ENCODE measurements at regions not wholly inside any gene's neighbourhood (a gene's known extent, or its start where the extent isn't known, plus 50 kb on each side); places are given as distances from the start of the nearest gene placed in this dataset.

- Histone ChIP-seq H3F3A (ENCODE audit: insufficient read depth) (no peaks in the 10 kb centered on the region), H3K36me3 (ENCODE audit: low read length) (no peaks in the 10 kb centered on the region), H3K79me2 (ENCODE audit: insufficient read depth, low read length) (no peaks in the 10 kb centered on the region), H3K9me3 (ENCODE audit: insufficient read depth, low read length) (peaks cover 5% of the 10 kb centered on the region; the same call in 1 of the 2 replicates), H3K9me2 (replicated peaks; ENCODE audit: insufficient read depth, low read length) (0 out of 2 replicates have a peak, but pooled peaks cover 7% of the 10 kb centered on the region), H3K27me3 (ENCODE audit: low read length) (no peaks in the 10 kb centered on the region), H3K27ac (ENCODE audit: low read depth, low read length) (no peak overlapping the region), H3K4me3 (ENCODE audit: insufficient read depth, low read length, poor library complexity, severe bottlenecking) (no peak overlapping the region), H3K4me2 (ENCODE audit: low read depth, low read length, poor library complexity, severe bottlenecking) (no peak overlapping the region), H4K20me1 (ENCODE audit: low read depth, low read length) (no peaks in the 10 kb centered on the region), H2AFZ (ENCODE audit: low read depth, low read length, severe bottlenecking) (no peak overlapping the region), H3K9ac (ENCODE audit: low read length) (no peak overlapping the region)
- TF ChIP-seq EZH2phosphoT487 (conservative IDR thresholded peaks at IDR 0.05; ENCODE audit: low read length), result no peak
- TF ChIP-seq, protein P1, sequence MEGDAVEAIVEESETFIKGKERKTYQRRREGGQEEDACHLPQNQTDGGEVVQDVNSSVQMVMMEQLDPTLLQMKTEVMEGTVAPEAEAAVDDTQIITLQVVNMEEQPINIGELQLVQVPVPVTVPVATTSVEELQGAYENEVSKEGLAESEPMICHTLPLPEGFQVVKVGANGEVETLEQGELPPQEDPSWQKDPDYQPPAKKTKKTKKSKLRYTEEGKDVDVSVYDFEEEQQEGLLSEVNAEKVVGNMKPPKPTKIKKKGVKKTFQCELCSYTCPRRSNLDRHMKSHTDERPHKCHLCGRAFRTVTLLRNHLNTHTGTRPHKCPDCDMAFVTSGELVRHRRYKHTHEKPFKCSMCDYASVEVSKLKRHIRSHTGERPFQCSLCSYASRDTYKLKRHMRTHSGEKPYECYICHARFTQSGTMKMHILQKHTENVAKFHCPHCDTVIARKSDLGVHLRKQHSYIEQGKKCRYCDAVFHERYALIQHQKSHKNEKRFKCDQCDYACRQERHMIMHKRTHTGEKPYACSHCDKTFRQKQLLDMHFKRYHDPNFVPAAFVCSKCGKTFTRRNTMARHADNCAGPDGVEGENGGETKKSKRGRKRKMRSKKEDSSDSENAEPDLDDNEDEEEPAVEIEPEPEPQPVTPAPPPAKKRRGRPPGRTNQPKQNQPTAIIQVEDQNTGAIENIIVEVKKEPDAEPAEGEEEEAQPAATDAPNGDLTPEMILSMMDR (IDR thresholded peaks at IDR 0.05; ENCODE audit: insufficient read depth, low read length, poor library complexity, severe bottlenecking), result no peak
Measured at GRCh38 chr13:97072297-97072696, 78.0 kb upstream of the OXGR1 start.

- H4K20me1 ChIP-seq (ENCODE audit: low read depth, low read length), result no peaks in the 10 kb centered on the region
- H3K79me2 ChIP-seq (ENCODE audit: insufficient read depth, low read length), result no peaks in the 10 kb centered on the region
- no peak overlapping the region for H3K4me3 ChIP-seq (ENCODE audit: insufficient read depth, low read length, poor library complexity, severe bottlenecking)
- H2AFZ ChIP-seq (ENCODE audit: low read depth, low read length, severe bottlenecking), result no peak overlapping the region
- H3K4me2 ChIP-seq (ENCODE audit: low read depth, low read length, poor library complexity, severe bottlenecking), result no peak overlapping the region
- H3K9me2 ChIP-seq (replicated peaks; ENCODE audit: insufficient read depth, low read length), result 0 out of 2 replicates have a peak, but pooled peaks cover 7% of the 10 kb centered on the region
- no peaks in the 10 kb centered on the region for H3K27me3 ChIP-seq (ENCODE audit: low read length)
- H3F3A ChIP-seq (ENCODE audit: insufficient read depth), result no peaks in the 10 kb centered on the region
- no peak overlapping the region for H3K27ac ChIP-seq (ENCODE audit: low read depth, low read length)
- no peaks in the 10 kb centered on the region for H3K36me3 ChIP-seq (ENCODE audit: low read length)
- TF ChIP-seq, protein P1 (IDR thresholded peaks at IDR 0.05; ENCODE audit: insufficient read depth, low read length, poor library complexity, severe bottlenecking), result no peak
- no peak for TF ChIP-seq EZH2phosphoT487 (conservative IDR thresholded peaks at IDR 0.05; ENCODE audit: low read length)
- peaks cover 5% of the 10 kb centered on the region; the same call in 1 of the 2 replicates for H3K9me3 ChIP-seq (ENCODE audit: insufficient read depth, low read length)
- H3K9ac ChIP-seq (ENCODE audit: low read length), result no peak overlapping the region
Measured at GRCh38 chr13:97074618-97075017, 80.3 kb upstream of the OXGR1 start.

DNA sequence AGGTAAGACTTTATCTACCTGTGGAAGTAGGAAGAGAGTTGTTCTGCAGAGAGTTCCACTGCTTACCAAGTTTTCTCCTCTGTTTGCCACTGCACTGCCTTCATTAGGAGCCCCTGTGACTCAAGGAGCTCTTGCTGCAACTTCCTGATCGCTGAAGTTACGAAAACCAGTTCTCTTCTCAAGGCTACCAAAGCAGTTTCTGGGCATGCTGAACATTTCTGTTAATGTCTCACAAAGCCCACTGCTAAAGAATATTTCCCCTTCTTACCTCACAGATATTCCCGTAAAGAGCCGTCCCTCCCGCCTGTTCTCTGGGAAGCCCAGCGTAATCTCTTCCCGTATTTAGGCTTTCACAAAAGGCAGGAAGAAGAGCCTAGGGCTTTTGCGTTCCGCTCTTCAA is 82.6 kb upstream of the OXGR1 start:
- H3K36me3 ChIP-seq (ENCODE audit: low read length), result no peaks in the 10 kb centered on the region
- no peak overlapping the region for H2AFZ ChIP-seq (ENCODE audit: low read depth, low read length, severe bottlenecking)
- H3K27ac ChIP-seq (ENCODE audit: low read depth, low read length), result no peak overlapping the region
- no peak overlapping the region for H3K4me3 ChIP-seq (ENCODE audit: insufficient read depth, low read length, poor library complexity, severe bottlenecking)
- H3K27me3 ChIP-seq (ENCODE audit: low read length), result no peaks in the 10 kb centered on the region
- no peaks in the 10 kb centered on the region for H3K79me2 ChIP-seq (ENCODE audit: insufficient read depth, low read length)
- H4K20me1 ChIP-seq (ENCODE audit: low read depth, low read length), result no peaks in the 10 kb centered on the region
- no peak overlapping the region for H3K4me2 ChIP-seq (ENCODE audit: low read depth, low read length, poor library complexity, severe bottlenecking)
- H3K9me2 ChIP-seq (replicated peaks; ENCODE audit: insufficient read depth, low read length), result no peaks in the 10 kb centered on the region
- peaks cover 5% of the 10 kb centered on the region; the same call in 1 of the 2 replicates for H3K9me3 ChIP-seq (ENCODE audit: insufficient read depth, low read length)
- no peaks in the 10 kb centered on the region for H3F3A ChIP-seq (ENCODE audit: insufficient read depth)
- no peak overlapping the region for H3K9ac ChIP-seq (ENCODE audit: low read length)
- TF ChIP-seq EZH2phosphoT487 (conservative IDR thresholded peaks at IDR 0.05; ENCODE audit: low read length), result no peak
- TF ChIP-seq, protein P1 (IDR thresholded peaks at IDR 0.05; ENCODE audit: insufficient read depth, low read length, poor library complexity, severe bottlenecking), result no peak
